ENCODE measurements at regions not wholly inside any gene's neighbourhood (a gene's known extent, or its start where the extent isn't known, plus 50 kb on each side); places are given as distances from the start of the nearest gene placed in this dataset.

DNA sequence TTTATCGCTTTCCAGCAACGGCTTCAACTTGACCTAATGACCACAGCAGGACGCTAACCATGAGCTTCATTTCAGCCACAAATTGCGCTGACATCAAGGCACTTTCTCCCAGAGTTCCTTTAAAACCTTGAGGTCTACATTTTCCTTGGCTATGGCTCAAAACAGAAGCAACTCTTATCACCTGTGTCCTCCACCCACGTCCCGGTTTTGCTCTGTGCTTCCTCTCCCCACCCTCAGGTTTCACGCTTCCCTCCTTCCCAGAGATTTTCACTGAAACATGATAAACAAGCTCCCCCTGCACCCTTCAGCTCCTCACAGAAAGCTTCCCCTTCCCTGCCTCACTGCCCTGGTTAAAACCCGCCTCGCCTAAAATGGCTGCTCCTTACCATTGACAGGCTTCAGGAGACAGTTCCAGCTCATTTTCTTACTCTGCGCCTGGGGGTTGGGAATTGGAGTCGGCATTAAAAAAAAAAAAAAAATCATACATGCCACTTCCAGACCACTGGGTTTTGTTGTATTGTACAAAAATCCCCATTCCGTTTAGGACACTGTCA, 229.5 kb downstream of the UBE3D start:
- no peak for DNase-seq

- DNase-seq, result peak; percentile 18
These were observed 225.1 kb downstream of the UBE3D start for GRCh38 chr6:82840571-82840970.

GRCh38 chr6:82841309-82841708, 224.3 kb downstream of the UBE3D start:
- DNase-seq, result no peak

Data from fibroblast of skin of right biceps (primary cell).